ENCODE measurements at regions not wholly inside any gene's neighbourhood (a gene's known extent, or its start where the extent isn't known, plus 50 kb on each side); places are given as distances from the start of the nearest gene placed in this dataset.

GRCh38 chr1:207964195-207964966 lies 53.5 kb upstream of the CD34 start:
- peak; percentile 26 for TF ChIP-seq POLR2A (IDR thresholded peaks at IDR 0.05; ENCODE audit: low read length)
- TF ChIP-seq GATA1 (IDR thresholded peaks at IDR 0.05; ENCODE audit: low read depth, low read length) = no peak
